IMR-90 (cell line): ENCODE measurements at regions not wholly inside any gene's neighbourhood (a gene's known extent, or its start where the extent isn't known, plus 50 kb on each side); places are given as distances from the start of the nearest gene placed in this dataset.

ENCODE experiments used
- ATAC-seq: fragments of 200-7000 bp; cut with Tn5 transposase; 2 replicates; pipeline ENCODE4 v1.9.1; 2020; ENCODE audit warnings: low read depth, mild to moderate bottlenecking, moderate library complexity
- BruUV-seq: library from RNA; stranded (reverse); fragments of 400-500 nt; replicated peaks from 2 replicates; lab custom pipeline; 2021; lab: Mats Ljungman, UMichigan
- CTCF ChIA-PET: fragments of 300-600 bp; formaldehyde crosslinking; extraction: SDS; loops from one replicate; lab custom pipeline; 2021; ENCODE audit warnings: antibody characterized with exemption; lab: Yijun Ruan, JAX
- POLR2A ChIA-PET: fragments of 300-600 bp; sonication (Branson Sonifier 250); formaldehyde crosslinking; loops from one replicate; lab custom pipeline; 2022; ENCODE audit warnings: antibody characterized with exemption; ENCODE audit not compliant: unreplicated experiment; lab: Charles Lee
- DNase-seq: peaks from one replicate; pipeline ENCODE4 v3.0.0; 2013
- H2AFZ ChIP-seq: replicated peaks from 2 replicates; pipeline ENCODE3; 2013; ENCODE audit warnings: low read length, mild to moderate bottlenecking; ENCODE audit not compliant: poor library complexity
- H2AK5ac ChIP-seq: 2 replicates; pipeline ENCODE4 v1.6.1; 2013; ENCODE audit warnings: low read depth, low read length, inconsistent platforms
- H2AK9ac ChIP-seq: replicated peaks from 2 replicates; pipeline ENCODE3; 2013; ENCODE audit warnings: mild to moderate bottlenecking, low read depth, low read length, moderate library complexity; ENCODE audit not compliant: poor library complexity
- H2BK120ac ChIP-seq: 2 replicates; pipeline ENCODE4 v1.6.1; 2013; ENCODE audit warnings: low read depth, low read length, inconsistent platforms
- H2BK15ac ChIP-seq: 3 replicates; pipeline ENCODE4 v1.6.1; 2013; ENCODE audit warnings: low read depth, low read length, inconsistent platforms
- H2BK20ac ChIP-seq: 2 replicates; pipeline ENCODE4 v1.6.1; 2013; ENCODE audit warnings: low read depth, mild to moderate bottlenecking, inconsistent platforms, low read length, moderate library complexity
- H2BK5ac ChIP-seq: 2 replicates; pipeline ENCODE4 v1.6.1; 2013; ENCODE audit warnings: mild to moderate bottlenecking, low read depth, low read length, inconsistent platforms; ENCODE audit not compliant: poor library complexity, severe bottlenecking
- H3K14ac ChIP-seq: replicated peaks from 2 replicates; pipeline ENCODE4 v1.6.1; 2013; ENCODE audit warnings: low read depth, low read length, inconsistent platforms
- H3K18ac ChIP-seq: 2 replicates; pipeline ENCODE4 v1.6.1; 2013; ENCODE audit warnings: low read depth, low read length, control low read depth
- H3K23ac ChIP-seq: 2 replicates; pipeline ENCODE4 v1.6.1; 2013; ENCODE audit warnings: low read depth, low read length, inconsistent platforms
- H3K27ac ChIP-seq: 2 replicates; pipeline ENCODE4 v1.5.1; 2013; ENCODE audit warnings: mild to moderate bottlenecking, control low read depth, low read length; ENCODE audit not compliant: insufficient read depth
- H3K27me3 ChIP-seq: 2 replicates; pipeline ENCODE4 v1.6.1; 2013; ENCODE audit warnings: low read length; ENCODE audit not compliant: control insufficient read depth, insufficient read depth
- H3K36me3 ChIP-seq: 2 replicates; pipeline ENCODE4 v1.6.1; 2013; ENCODE audit warnings: low read length, mixed read lengths; ENCODE audit not compliant: control insufficient read depth, insufficient read depth
- H3K4ac ChIP-seq: 2 replicates; pipeline ENCODE4 v1.6.1; 2013; ENCODE audit warnings: low read depth, low read length, inconsistent platforms
- H3K4me1 ChIP-seq: 2 replicates; pipeline ENCODE4 v1.6.1; 2013; ENCODE audit warnings: low read length, mixed read lengths; ENCODE audit not compliant: control insufficient read depth, insufficient read depth
- H3K4me2 ChIP-seq: 2 replicates; pipeline ENCODE4 v1.6.1; 2013; ENCODE audit warnings: low read depth, mild to moderate bottlenecking, control low read depth, low read length, moderate library complexity
- H3K4me3 ChIP-seq: 2 replicates; pipeline ENCODE4 v1.5.1; 2013; ENCODE audit warnings: low read depth, mild to moderate bottlenecking, control low read depth, low read length, moderate library complexity; ENCODE audit not compliant: insufficient read depth
- H3K56ac ChIP-seq: 2 replicates; pipeline ENCODE4 v1.6.1; 2013; ENCODE audit warnings: low read length, inconsistent platforms; ENCODE audit not compliant: insufficient read depth; ENCODE audit errors: extremely low read depth
- H3K79me1 ChIP-seq, 2 experiments: 2 replicates each; pipeline ENCODE4 v1.6.1; 2013; ENCODE audit warnings: low read length in 2 of 2, inconsistent platforms in 1 of 2, low read depth in 1 of 2
- H3K9ac ChIP-seq: 2 replicates; pipeline ENCODE4 v1.6.1; 2013; ENCODE audit warnings: low read depth, low read length, control low read depth
- H3K9me1 ChIP-seq: 2 replicates; pipeline ENCODE4 v1.6.1; 2013; ENCODE audit warnings: low read length, inconsistent platforms; ENCODE audit not compliant: insufficient read depth
- H3K9me3 ChIP-seq: 2 replicates; pipeline ENCODE4 v1.6.1; 2013; ENCODE audit warnings: low read length; ENCODE audit not compliant: control insufficient read depth, insufficient read depth
- H4K20me1 ChIP-seq: 2 replicates; pipeline ENCODE4 v1.6.1; 2013; ENCODE audit warnings: low read length, inconsistent platforms; ENCODE audit not compliant: insufficient read depth
- H4K5ac ChIP-seq: 2 replicates; pipeline ENCODE4 v1.6.1; 2013; ENCODE audit warnings: mild to moderate bottlenecking, low read depth, low read length, control low read depth
- H4K8ac ChIP-seq, 2 experiments: 2 replicates each; pipeline ENCODE4 v1.6.1; 2013; ENCODE audit warnings: low read depth in 2 of 2, low read length in 2 of 2, control low read depth in 1 of 2, inconsistent platforms in 1 of 2
- H4K91ac ChIP-seq: 2 replicates; pipeline ENCODE4 v1.6.1; 2013; ENCODE audit warnings: low read depth, low read length, inconsistent platforms; ENCODE audit not compliant: insufficient read depth
- BHLHE40 ChIP-seq: fragments of 150-350 bp; IDR thresholded peaks from 2 replicates; pipeline ENCODE4 v1.6.1; 2016; ENCODE audit warnings: mild to moderate bottlenecking, low read depth, low read length
- CEBPB ChIP-seq: IDR thresholded peaks from 2 replicates; pipeline ENCODE4 v1.6.1; 2012; ENCODE audit warnings: low read depth, low read length, improper control_type of control experiment
- CHD1 ChIP-seq: IDR thresholded peaks from 2 replicates; pipeline ENCODE4 v1.6.1; 2012; ENCODE audit warnings: low read depth, low read length, improper control_type of control experiment
- CTCF ChIP-seq: conservative IDR thresholded peaks from 2 replicates; pipeline ENCODE4 v1.5.1; 2012; ENCODE audit warnings: mild to moderate bottlenecking, low read depth, low read length, improper control_type of control experiment
- FOS ChIP-seq: fragments of 150-350 bp; IDR thresholded peaks from 2 replicates; pipeline ENCODE4 v1.6.1; 2016; ENCODE audit warnings: low read depth, low read length
- MAFK ChIP-seq: IDR thresholded peaks from 2 replicates; pipeline ENCODE4 v1.6.1; 2012; ENCODE audit warnings: low read depth, low read length, improper control_type of control experiment
- MAZ ChIP-seq: IDR thresholded peaks from 2 replicates; pipeline ENCODE4 v1.6.1; 2012; ENCODE audit warnings: low read depth, mild to moderate bottlenecking, low read length, improper control_type of control experiment, moderate library complexity, borderline replicate concordance
- MXI1 ChIP-seq: IDR thresholded peaks from 2 replicates; pipeline ENCODE4 v1.6.1; 2012; ENCODE audit warnings: low read depth, mild to moderate bottlenecking, low read length, moderate library complexity, borderline replicate concordance
- NFE2L2 ChIP-seq: fragments of 150-350 bp; IDR thresholded peaks from 2 replicates; pipeline ENCODE4 v1.6.1; 2016; ENCODE audit warnings: low read depth, mild to moderate bottlenecking, low read length
- POLR2A ChIP-seq: IDR thresholded peaks from 2 replicates; pipeline ENCODE4 v1.6.1; 2012; ENCODE audit warnings: mild to moderate bottlenecking, low read depth, low read length
- RAD21 ChIP-seq: IDR thresholded peaks from 2 replicates; pipeline ENCODE4 v1.6.1; 2012; ENCODE audit warnings: low read length, improper control_type of control experiment
- RCOR1 ChIP-seq: IDR thresholded peaks from 2 replicates; pipeline ENCODE4 v1.6.1; 2012; ENCODE audit warnings: mild to moderate bottlenecking, low read length, improper control_type of control experiment; ENCODE audit not compliant: insufficient replicate concordance
- RFX5 ChIP-seq: IDR thresholded peaks from 2 replicates; pipeline ENCODE4 v1.8.0; 2012; ENCODE audit warnings: low read depth, mild to moderate bottlenecking, low read length, moderate library complexity
- SMC3 ChIP-seq: fragments of 150-350 bp; IDR thresholded peaks from 2 replicates; pipeline ENCODE4 v1.6.1; 2016; ENCODE audit warnings: low read depth, mild to moderate bottlenecking, antibody characterized with exemption, low read length, moderate library complexity
- WGBS, 2 experiments: methylation state at CpG; one replicate each; pipeline versions ENCODE4 v1.1.5 to v1.1.7; 2013; ENCODE audit warnings: missing lambda C conversion rate in 2 of 2; ENCODE audit not compliant: insufficient read length in 1 of 2; ENCODE audit errors: extremely low coverage in 2 of 2; 5-methylcytosine and 5-hydroxymethylcytosine counted together
- dilution Hi-C: fragments of 300-500 bp; cut with HindIII; formaldehyde crosslinking; loops from one replicate; pipeline ENCODE4 v1.14.3; 2018; ENCODE audit warnings: low sequenced_read_pairs; ENCODE audit not compliant: unreplicated experiment
- in situ Hi-C: fragments of 300-500 bp; cut with MboI; formaldehyde crosslinking; loops from 3 replicates; pipeline ENCODE4 v1.14.3; 2019; ENCODE audit warnings: low sequenced_read_pairs, inconsistent platforms, mixed read lengths
- intact Hi-C: fragments of 100-400 bp; cut with micrococcal nuclease; formaldehyde crosslinking; loops from 2 replicates; pipeline ENCODE4 v1.10.0; 2022
- TF ChIP-seq, protein P1 (sequence below): fragments of 150-350 bp; IDR thresholded peaks from 2 replicates; pipeline ENCODE4 v1.6.1; 2016; ENCODE audit warnings: low read depth, mild to moderate bottlenecking, low read length, moderate library complexity, borderline replicate concordance
- TF ChIP-seq, protein P2 (sequence below): fragments of 150-350 bp; IDR thresholded peaks from 2 replicates; pipeline ENCODE4 v1.6.1; 2017; ENCODE audit warnings: mild to moderate bottlenecking, antibody characterized with exemption, low read length, low read depth

GRCh38 chr1:226463925-226464586 is 56.2 kb upstream of the PARP1 start:
- H3K23ac ChIP-seq, result no peak overlapping the region
- H3K9me3 ChIP-seq, result peaks cover 8% of the 10 kb centered on the region
- no peak overlapping the region for H3K4me2 ChIP-seq
- no peak overlapping the region for H2BK15ac ChIP-seq
- CTCF ChIA-PET, result no interaction called here
- H2BK5ac ChIP-seq, result no peak overlapping the region
- H4K91ac ChIP-seq, result no peak overlapping the region
- no peak overlapping the region for H3K14ac ChIP-seq
- no peak overlapping the region for H3K4me3 ChIP-seq
- H3K4ac ChIP-seq, result no peak overlapping the region
- dilution Hi-C loops, result no loop called here
- no peak for ATAC-seq
- POLR2A ChIA-PET, result no interaction called here
- no peak overlapping the region for H2BK20ac ChIP-seq
- H4K8ac ChIP-seq, result no peak overlapping the region
- TF ChIP-seq NFE2L2, result no peak
- TF ChIP-seq MAZ, result no peak
- no peak for TF ChIP-seq MAFK
- TF ChIP-seq, protein P1, sequence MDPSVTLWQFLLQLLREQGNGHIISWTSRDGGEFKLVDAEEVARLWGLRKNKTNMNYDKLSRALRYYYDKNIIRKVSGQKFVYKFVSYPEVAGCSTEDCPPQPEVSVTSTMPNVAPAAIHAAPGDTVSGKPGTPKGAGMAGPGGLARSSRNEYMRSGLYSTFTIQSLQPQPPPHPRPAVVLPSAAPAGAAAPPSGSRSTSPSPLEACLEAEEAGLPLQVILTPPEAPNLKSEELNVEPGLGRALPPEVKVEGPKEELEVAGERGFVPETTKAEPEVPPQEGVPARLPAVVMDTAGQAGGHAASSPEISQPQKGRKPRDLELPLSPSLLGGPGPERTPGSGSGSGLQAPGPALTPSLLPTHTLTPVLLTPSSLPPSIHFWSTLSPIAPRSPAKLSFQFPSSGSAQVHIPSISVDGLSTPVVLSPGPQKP, result no peak
- TF ChIP-seq CTCF, result no peak
- no peak for TF ChIP-seq CHD1
- TF ChIP-seq POLR2A, result no peak
- TF ChIP-seq FOS, result no peak
- no peak for TF ChIP-seq RCOR1
- no peak for TF ChIP-seq MXI1
- no peak for TF ChIP-seq BHLHE40
- no peak for TF ChIP-seq RAD21
- TF ChIP-seq SMC3, result no peak
- no peak for TF ChIP-seq CEBPB
- no peak for TF ChIP-seq RFX5
- TF ChIP-seq, protein P2, sequence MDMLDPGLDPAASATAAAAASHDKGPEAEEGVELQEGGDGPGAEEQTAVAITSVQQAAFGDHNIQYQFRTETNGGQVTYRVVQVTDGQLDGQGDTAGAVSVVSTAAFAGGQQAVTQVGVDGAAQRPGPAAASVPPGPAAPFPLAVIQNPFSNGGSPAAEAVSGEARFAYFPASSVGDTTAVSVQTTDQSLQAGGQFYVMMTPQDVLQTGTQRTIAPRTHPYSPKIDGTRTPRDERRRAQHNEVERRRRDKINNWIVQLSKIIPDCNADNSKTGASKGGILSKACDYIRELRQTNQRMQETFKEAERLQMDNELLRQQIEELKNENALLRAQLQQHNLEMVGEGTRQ, result no peak
- no peak for DNase-seq
- H2AFZ ChIP-seq, result no peak overlapping the region
- H4K20me1 ChIP-seq, result no peaks in the 10 kb centered on the region
- no peak overlapping the region for H2AK9ac ChIP-seq
- H3K9me1 ChIP-seq, result no peaks in the 10 kb centered on the region
- no peak overlapping the region for H3K27ac ChIP-seq
- BruUV-seq, result no TSS peak
- no peaks in the 10 kb centered on the region for H3K79me1 ChIP-seq
- 81% methylated on average over 10 of the region's 25 CpGs; no CpG with 5 or more reads in 1 of the 2 experiments for WGBS, 2 experiments
- H3K18ac ChIP-seq, result no peak overlapping the region
- peaks cover 2% of the 10 kb centered on the region; the same call in 1 of the 2 replicates for H3K27me3 ChIP-seq
- no peak overlapping the region for H2BK120ac ChIP-seq
- H3K4me1 ChIP-seq, result no peaks in the 10 kb centered on the region
- no peak overlapping the region for H2AK5ac ChIP-seq
- H3K9ac ChIP-seq, result no peak overlapping the region
- in situ Hi-C loops, result no loop called here
- H3K36me3 ChIP-seq, result no peaks in the 10 kb centered on the region
- no peak overlapping the region for H4K5ac ChIP-seq
- intact Hi-C loops, result no loop called here
- H3K56ac ChIP-seq, result no peak overlapping the region
